GM12873 (cell line): ENCODE measurements at regions not wholly inside any gene's neighbourhood (a gene's known extent, or its start where the extent isn't known, plus 50 kb on each side); places are given as distances from the start of the nearest gene placed in this dataset.

ENCODE experiments used
- CTCF ChIP-seq: IDR thresholded peaks from 2 replicates; pipeline ENCODE4 v1.5.1; 2012; ENCODE audit warnings: low read depth, mild to moderate bottlenecking, moderate library complexity, low read length, control low read depth; ENCODE audit not compliant: insufficient read depth; ENCODE audit errors: missing control alignments

GRCh38 chr4:115918149-115918548, 804.7 kb upstream of the NDST4 start:
- no peak for TF ChIP-seq CTCF

GRCh38 chr4:115906428-115906827, 793.0 kb upstream of the NDST4 start:
- no peak for TF ChIP-seq CTCF

GRCh38 chr4:115883847-115884246, 770.4 kb upstream of the NDST4 start:
- TF ChIP-seq CTCF = no peak

GRCh38 chr4:115883231-115883630, 769.8 kb upstream of the NDST4 start:
- TF ChIP-seq CTCF = no peak

GRCh38 chr4:115873048-115873447, 759.6 kb upstream of the NDST4 start:
- peak; percentile 49 for TF ChIP-seq CTCF

- TF ChIP-seq CTCF = no peak
Observed at GRCh38 chr4:115871596-115871995, 758.2 kb upstream of the NDST4 start.

GRCh38 chr4:115866364-115866896, 753.0 kb upstream of the NDST4 start:
- TF ChIP-seq CTCF = no peak
